ENCODE measurements at regions not wholly inside any gene's neighbourhood (a gene's known extent, or its start where the extent isn't known, plus 50 kb on each side); places are given as distances from the start of the nearest gene placed in this dataset.

GRCh38 chr6:140641412-140641811, 1267.0 kb upstream of the CITED2 start:
- no peak for DNase-seq (ENCODE audit: low read depth in 2 of 2, low spot score in 1 of 2)

DNA sequence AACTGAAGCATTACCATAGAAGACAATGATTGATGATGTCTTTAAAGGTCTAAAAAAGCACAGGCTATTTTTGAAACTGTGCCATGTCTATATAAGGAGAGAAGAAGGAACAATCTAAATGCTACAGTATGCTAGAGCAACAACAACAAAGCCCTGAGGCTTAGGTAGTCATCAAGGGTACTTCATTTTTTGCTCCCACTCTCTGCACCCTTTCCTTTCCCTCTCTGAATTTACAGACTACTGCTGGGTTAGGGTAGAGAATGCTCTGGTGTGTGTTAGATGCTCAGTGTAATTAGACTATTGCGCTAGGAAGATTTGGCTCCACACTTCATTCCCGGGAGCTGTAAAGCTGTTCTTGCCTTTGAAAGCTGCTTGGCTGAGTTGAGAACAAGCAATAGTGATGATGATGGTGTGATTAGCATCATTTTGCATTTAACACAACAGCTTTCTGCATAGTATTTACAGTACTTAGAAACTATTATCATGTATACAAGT, 1262.5 kb upstream of the CITED2 start:
- DNase-seq (ENCODE audit: low read depth in 2 of 2, low spot score in 1 of 2) = no peak

DNA sequence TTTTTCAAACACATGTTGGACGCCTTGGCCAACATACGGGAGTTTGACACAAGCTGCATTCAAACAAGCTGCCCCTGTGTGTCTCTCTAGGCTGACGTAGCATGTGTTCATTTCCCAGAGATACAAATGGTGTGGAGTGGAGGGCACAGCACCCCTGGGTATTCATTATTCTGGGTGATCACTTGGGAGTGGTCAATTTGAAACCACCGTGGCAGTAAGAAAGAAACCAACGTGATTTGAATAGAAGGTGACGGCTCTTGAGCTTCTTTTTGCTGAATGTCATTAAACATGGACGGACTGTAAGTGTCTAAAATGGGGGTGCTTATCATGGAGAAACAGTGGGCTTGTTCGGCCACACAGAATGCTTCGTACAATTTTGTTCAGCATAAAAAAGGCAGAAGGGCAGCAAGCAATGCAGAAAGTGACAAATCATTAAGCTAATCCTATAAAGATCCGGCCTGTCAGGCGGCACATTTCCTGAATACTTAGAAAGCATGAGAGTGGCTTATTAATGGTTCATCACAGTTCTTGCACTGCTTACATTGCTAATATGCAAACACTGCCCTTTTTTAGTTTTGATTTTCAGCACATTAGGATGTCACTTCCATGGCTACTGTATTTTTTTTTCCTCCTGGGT, 1261.9 kb upstream of the CITED2 start:
- no peak for DNase-seq (ENCODE audit: low read depth in 2 of 2, low spot score in 1 of 2)

DNA sequence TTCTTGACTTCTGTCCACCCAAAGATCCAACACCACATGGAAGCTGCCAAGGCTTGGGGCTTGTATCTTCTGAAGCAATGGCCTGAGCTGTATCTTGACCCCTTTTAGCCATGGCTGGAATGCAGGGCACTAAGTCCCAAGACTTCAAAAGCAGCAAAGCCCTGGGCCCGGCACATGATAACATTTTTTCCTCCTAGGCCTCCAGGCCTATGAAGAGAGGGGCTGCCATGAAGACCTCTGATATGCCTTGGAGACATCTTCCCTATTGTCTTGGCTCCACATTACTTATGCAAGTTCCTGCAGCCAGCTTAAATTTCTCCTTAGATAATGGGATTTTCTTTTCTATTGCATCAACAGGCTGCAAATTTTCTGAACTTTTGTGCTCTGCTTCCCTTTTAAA, 1252.6 kb upstream of the CITED2 start:
- no peak for DNase-seq (ENCODE audit: low read depth in 2 of 2, low spot score in 1 of 2)

DNA sequence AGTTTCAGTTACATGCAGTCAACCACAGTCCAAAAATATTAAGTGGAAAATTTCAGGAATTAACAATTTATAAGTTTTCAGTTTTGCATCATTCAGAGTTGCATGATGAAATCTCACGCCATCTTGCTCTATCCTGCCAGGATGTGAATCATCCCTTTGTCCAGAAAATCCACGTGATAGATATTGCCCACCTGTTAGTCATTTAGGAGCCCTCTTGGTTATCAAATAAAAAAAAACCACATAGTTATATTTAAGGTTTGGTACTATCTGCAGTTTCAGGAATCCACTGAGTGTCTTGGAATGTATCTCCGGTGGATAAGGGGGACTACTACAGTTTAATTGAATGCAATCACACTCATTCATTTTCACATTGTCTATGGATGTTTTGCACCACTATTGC, 1249.0 kb upstream of the CITED2 start:
- DNase-seq (ENCODE audit: low read depth in 2 of 2, low spot score in 1 of 2) = no peak

- DNase-seq (ENCODE audit: low read depth in 2 of 2, low spot score in 1 of 2) = no peak
Observed at GRCh38 chr6:140620496-140620895, 1246.0 kb upstream of the CITED2 start.

GRCh38 chr6:140609956-140610355, 1235.5 kb upstream of the CITED2 start:
- DNase-seq (ENCODE audit: low read depth in 2 of 2, low spot score in 1 of 2) = no peak

DNA sequence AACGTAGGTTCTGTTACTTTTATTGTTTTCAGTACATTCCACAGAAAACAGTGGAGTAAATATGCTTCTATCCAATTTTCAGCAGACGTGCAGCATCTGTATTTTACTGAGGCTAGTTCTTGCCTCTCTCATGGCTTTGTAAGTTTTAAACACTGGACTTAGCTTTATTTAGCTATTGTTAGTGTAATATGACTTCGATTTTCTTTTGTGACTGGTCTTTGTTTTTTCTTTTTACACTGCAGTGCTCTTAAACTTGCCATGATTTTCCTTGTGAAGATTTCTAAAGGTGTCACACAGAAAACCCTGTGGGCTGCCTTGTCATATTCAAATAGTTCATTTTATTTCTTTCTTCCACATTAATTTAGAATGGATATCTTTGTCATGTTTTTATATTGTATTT, 1234.9 kb upstream of the CITED2 start:
- no peak for DNase-seq (ENCODE audit: low read depth in 2 of 2, low spot score in 1 of 2)

GRCh38 chr6:140604786-140605185, 1230.3 kb upstream of the CITED2 start:
- no peak for DNase-seq (ENCODE audit: low read depth in 2 of 2, low spot score in 1 of 2)

DNA sequence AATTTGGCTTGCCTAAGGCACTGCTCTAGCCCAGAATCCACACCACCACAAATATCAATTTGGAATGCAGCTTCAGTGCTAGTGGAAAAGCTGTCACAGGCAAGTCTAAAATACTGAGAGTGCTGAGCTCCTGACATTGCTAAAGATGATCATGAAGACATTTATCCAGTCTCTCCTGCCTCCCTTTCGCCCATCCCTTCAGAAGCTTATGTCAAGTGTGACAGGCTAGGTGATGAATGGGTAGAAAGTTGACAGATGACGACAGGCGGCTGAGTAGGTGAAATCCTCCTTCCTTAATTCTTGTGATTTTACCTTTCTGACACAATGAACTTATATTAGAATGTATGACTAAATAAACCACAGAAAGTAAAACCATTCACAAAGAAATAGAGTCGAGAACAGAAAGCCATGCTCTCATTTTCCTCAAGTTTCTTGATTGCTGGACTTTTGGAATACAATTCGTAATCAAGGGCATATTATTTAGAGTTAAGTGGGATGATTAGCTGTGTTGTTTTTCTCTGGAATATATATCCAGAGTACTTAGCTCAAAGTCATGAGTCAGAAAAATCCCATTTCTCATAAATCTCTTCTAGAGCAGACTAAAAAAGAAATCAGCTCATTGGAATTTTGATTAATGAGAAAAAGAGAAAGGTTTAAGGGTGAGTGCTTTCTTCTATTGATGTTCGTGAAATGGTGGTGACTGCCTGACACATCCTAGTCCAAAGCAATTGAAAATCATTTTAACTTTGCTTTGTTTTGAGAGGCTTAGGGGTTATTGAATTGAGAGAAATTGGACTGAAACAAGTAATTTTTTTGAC, 1228.2 kb upstream of the CITED2 start:
- DNase-seq (ENCODE audit: low read depth in 2 of 2, low spot score in 1 of 2) = no peak

DNA sequence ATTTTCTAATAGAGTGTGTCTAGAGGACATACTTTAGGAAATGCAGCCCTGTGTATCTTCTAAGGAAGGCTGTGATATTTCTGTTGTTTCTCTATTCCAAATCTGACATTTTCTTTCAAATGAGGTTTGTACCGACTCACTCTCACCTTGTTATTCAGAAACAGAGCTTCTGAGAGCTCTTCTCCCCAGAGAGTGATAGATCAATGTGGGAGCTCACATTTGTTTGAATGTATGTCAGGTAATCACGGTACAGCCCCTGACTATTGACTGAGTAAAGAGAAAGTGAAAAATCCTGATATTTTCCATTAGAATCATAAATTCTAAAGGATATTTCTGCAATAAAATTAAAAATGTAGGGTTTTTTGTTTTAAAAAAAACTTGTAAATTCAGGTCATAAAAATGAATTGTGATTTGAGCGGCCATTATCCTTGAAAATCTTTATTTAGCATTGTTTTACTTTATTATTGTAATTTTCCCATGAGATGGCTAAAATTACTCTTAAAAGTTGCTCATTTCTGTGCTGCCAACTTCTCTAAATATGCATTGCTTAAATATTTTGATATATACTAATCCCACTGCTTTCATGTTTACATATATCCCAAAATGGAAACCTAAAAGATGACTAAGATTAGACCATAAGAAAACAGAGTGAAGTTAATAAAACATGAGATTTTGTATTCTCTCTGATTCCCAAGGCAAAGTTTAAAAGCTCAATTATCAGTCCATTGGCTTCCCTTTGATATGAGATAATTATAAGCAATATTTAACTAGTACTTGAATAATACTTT, 1226.8 kb upstream of the CITED2 start:
- DNase-seq (ENCODE audit: low read depth in 2 of 2, low spot score in 1 of 2) = no peak

- DNase-seq (ENCODE audit: low read depth in 2 of 2, low spot score in 1 of 2) = no peak
Observed at GRCh38 chr6:140599916-140600315, 1225.5 kb upstream of the CITED2 start.

- no peak for DNase-seq (ENCODE audit: low read depth in 2 of 2, low spot score in 1 of 2)
Observed at GRCh38 chr6:140597181-140597580, 1222.7 kb upstream of the CITED2 start.

GRCh38 chr6:140594806-140595128, 1220.3 kb upstream of the CITED2 start:
- DNase-seq (ENCODE audit: low read depth in 2 of 2, low spot score in 1 of 2) = no peak

GRCh38 chr6:140592877-140593276, 1218.4 kb upstream of the CITED2 start:
- no peak for DNase-seq (ENCODE audit: low read depth in 2 of 2, low spot score in 1 of 2)

DNA sequence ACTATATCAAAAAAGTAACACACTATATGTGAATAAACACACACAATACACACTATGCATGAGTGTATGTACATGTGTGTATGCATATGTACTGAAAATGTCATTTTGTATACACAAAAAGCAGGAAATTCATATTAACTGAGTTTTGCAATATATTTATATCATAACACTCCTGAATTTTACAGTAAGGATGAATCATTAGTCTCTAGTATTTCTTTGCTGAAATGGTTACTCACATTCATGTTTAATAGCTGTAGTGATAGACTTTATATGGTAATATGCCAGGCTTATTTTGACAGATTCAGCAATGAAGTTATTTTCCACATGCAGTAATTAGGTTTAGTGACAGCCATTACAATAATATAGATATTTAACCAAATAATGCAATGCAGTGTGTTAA, 1216.2 kb upstream of the CITED2 start:
- no peak for DNase-seq (ENCODE audit: low read depth in 2 of 2, low spot score in 1 of 2)

DNA sequence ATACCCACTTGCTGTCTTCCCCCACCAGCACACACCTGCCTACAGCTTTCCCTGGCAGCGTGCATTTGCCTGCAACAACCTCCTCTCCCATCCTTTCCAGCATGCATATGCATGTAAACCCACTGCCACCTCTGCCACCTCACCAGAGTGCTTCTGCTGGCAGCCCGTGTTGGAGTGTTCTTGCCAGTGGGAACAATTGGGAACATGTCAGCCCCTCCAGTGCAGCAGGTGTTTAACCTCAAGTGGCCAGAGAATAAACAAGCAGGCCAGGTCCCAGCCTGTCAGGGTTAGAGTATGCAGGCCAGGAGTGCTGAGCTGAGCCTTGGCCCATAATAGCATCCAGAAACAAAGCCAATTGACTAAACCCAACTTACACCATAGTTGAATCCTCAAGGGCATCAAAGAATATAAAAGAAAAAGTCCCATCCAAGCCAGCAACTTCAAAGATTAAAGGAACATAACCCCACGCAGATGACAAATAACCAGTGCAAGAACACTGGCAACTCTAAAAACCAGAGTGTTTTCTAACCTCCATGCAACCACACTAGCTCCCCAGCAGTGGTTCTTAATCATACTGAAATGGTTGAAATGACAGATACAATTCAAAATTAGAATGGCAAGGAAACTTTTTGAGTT, 1212.1 kb upstream of the CITED2 start:
- DNase-seq (ENCODE audit: low read depth in 2 of 2, low spot score in 1 of 2) = no peak

DNA sequence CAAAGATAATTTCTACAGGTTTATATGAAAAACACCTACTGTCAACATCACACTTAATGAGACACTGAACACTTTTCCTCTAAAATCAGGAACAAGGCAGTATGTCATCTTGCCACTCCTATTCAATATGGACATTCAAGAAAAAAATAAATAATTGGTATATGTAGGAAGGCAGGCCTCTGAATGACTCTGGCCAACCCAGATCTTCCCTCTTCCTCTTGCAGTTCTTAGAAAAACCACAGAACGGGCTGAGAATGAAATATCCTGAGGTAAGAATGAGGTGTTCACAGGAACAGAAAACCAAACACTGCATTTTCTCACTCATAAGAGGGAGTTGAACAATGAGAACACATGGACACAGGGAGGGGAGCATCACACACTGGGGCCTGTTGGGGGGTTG, 1207.2 kb upstream of the CITED2 start:
- no peak for DNase-seq (ENCODE audit: low read depth in 2 of 2, low spot score in 1 of 2)

DNA sequence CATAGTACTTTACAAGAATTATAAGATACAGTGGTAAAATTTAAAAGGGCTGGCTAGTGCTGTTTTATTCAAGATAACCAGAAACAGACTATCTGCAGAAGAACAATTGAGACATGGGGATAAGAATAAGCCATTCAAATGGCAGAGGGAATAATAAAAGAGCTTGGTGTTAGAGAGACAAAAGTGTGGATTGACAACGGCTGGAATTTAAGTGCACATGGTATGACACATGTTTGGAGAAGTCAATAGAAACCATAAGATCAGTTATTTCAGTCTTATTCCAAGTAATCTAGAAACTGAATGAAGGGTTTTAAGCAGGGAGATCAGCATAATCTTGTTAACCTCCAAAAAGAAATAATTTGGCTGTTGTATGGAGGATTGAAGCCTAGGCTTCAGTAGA, 1205.5 kb upstream of the CITED2 start:
- no peak for DNase-seq (ENCODE audit: low read depth in 2 of 2, low spot score in 1 of 2)

- no peak for DNase-seq (ENCODE audit: low read depth in 2 of 2, low spot score in 1 of 2)
Observed at GRCh38 chr6:140576004-140576555, 1201.6 kb upstream of the CITED2 start.

GRCh38 chr6:140572867-140573266, 1198.4 kb upstream of the CITED2 start:
- DNase-seq (ENCODE audit: low read depth in 2 of 2, low spot score in 1 of 2) = no peak

All from stimulated activated CD8-positive, alpha-beta memory T cell treated with anti-CD3 and anti-CD28 coated beads, Interleukin-4, amount 100 ng/mL, for 4 hours (primary cell).